ENCODE measurements at regions not wholly inside any gene's neighbourhood (a gene's known extent, or its start where the extent isn't known, plus 50 kb on each side); places are given as distances from the start of the nearest gene placed in this dataset.

GRCh38 chr15:93881310-93881709 lies 350.1 kb upstream of the MCTP2 start:
- H3K27me3 Mint-ChIP-seq = no peaks in the 10 kb centered on the region
- intact Hi-C loops (cut with micrococcal nuclease) = no loop called here
- H3K9me3 Mint-ChIP-seq = no peaks in the 10 kb centered on the region
- H3K36me3 Mint-ChIP-seq (ENCODE audit: low read depth) = no peaks in the 10 kb centered on the region
- TF ChIP-seq, protein P1, sequence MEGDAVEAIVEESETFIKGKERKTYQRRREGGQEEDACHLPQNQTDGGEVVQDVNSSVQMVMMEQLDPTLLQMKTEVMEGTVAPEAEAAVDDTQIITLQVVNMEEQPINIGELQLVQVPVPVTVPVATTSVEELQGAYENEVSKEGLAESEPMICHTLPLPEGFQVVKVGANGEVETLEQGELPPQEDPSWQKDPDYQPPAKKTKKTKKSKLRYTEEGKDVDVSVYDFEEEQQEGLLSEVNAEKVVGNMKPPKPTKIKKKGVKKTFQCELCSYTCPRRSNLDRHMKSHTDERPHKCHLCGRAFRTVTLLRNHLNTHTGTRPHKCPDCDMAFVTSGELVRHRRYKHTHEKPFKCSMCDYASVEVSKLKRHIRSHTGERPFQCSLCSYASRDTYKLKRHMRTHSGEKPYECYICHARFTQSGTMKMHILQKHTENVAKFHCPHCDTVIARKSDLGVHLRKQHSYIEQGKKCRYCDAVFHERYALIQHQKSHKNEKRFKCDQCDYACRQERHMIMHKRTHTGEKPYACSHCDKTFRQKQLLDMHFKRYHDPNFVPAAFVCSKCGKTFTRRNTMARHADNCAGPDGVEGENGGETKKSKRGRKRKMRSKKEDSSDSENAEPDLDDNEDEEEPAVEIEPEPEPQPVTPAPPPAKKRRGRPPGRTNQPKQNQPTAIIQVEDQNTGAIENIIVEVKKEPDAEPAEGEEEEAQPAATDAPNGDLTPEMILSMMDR (IDR thresholded peaks at IDR 0.05) = no peak
- CTCF ChIA-PET = no interaction called here
- no peaks in the 10 kb centered on the region for H3K4me1 Mint-ChIP-seq
- DNase-seq (no peak), ATAC-seq (ENCODE audit: low read depth) (no peak)
- POLR2A ChIA-PET = no interaction called here
- H3K4me3 Mint-ChIP-seq = no peak overlapping the region
- no peak overlapping the region for H3K27ac Mint-ChIP-seq

GRCh38 chr15:93880358-93880757 lies 351.0 kb upstream of the MCTP2 start:
- DNase-seq = no peak
- Mint-ChIP-seq H3K4me1 (no peaks in the 10 kb centered on the region), H3K27me3 (no peaks in the 10 kb centered on the region), H3K27ac (no peak overlapping the region), H3K9me3 (no peaks in the 10 kb centered on the region), H3K4me3 (no peak overlapping the region), H3K36me3 (ENCODE audit: low read depth) (no peaks in the 10 kb centered on the region)
- intact Hi-C loops (cut with micrococcal nuclease) = no loop called here
- no peak for ATAC-seq (ENCODE audit: low read depth)
- TF ChIP-seq, protein P1 (IDR thresholded peaks at IDR 0.05) = no peak
- POLR2A ChIA-PET = no interaction called here
- CTCF ChIA-PET = no interaction called here

DNA sequence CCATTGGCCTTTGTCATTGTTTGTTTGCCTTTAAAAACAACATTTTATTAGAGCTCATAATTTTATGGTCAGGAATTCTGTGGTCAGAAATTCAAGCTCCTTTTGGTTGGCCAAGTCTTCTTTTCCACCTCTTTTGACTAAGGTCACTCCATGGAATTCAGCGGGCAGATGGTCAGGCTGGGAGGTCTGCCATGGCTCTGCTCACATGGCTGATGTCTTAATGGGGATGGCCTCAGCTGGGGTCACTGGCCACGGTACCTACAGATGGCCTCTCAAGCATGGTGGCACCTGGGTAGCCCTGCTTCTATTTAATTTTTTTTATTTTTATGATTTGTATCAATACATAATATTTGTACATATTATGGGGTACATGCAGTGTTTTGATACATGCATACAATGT lies 360.8 kb upstream of the MCTP2 start:
- CTCF ChIA-PET = no interaction called here
- no peaks in the 10 kb centered on the region for H3K27me3 Mint-ChIP-seq
- peaks cover 2% of the 10 kb centered on the region for H3K9me3 Mint-ChIP-seq
- intact Hi-C loops (cut with micrococcal nuclease) = no loop called here
- H3K36me3 Mint-ChIP-seq (ENCODE audit: low read depth) = no peaks in the 10 kb centered on the region
- no peak overlapping the region for H3K27ac Mint-ChIP-seq
- POLR2A ChIA-PET = no interaction called here
- TF ChIP-seq, protein P1 (IDR thresholded peaks at IDR 0.05) = no peak
- no peak for ATAC-seq (ENCODE audit: low read depth)
- H3K4me3 Mint-ChIP-seq = no peak overlapping the region
- no peak for DNase-seq
- no peaks in the 10 kb centered on the region for H3K4me1 Mint-ChIP-seq

- Mint-ChIP-seq H3K4me1 (no peaks in the 10 kb centered on the region), H3K4me3 (no peak overlapping the region), H3K27me3 (no peaks in the 10 kb centered on the region), H3K36me3 (ENCODE audit: low read depth) (no peaks in the 10 kb centered on the region), H3K27ac (no peak overlapping the region), H3K9me3 (peaks cover 2% of the 10 kb centered on the region)
- TF ChIP-seq, protein P1 (IDR thresholded peaks at IDR 0.05) = no peak
- ATAC-seq (ENCODE audit: low read depth) (no peak), DNase-seq (no peak)
- ChIA-PET POLR2A (no interaction called here), CTCF (no interaction called here)
- intact Hi-C loops (cut with micrococcal nuclease) = no loop called here
Measured at GRCh38 chr15:93866948-93867347, 364.4 kb upstream of the MCTP2 start.

DNA sequence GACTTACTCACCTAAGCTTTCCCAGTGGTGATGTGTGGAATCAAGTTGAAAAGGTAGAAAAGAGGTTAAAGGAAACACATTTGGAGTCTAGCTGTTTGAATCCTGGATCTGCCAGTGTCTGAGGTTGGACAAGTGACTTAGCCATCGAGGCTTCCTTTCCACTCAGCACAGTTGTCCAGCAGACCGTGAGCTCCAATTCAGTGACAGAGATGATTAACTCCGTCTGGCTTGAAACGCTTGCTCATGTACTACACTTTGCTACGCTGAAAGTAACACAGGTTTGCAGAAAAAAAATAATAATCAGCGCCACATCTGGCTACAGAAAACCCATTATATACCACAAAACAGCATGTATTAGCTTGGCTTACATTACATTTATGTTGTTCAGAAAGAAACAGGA lies 364.9 kb upstream of the MCTP2 start:
- ChIA-PET CTCF (no interaction called here), POLR2A (no interaction called here)
- Mint-ChIP-seq H3K4me1 (no peaks in the 10 kb centered on the region), H3K27me3 (no peaks in the 10 kb centered on the region), H3K4me3 (no peak overlapping the region), H3K27ac (no peak overlapping the region), H3K9me3 (peaks cover 2% of the 10 kb centered on the region), H3K36me3 (ENCODE audit: low read depth) (no peaks in the 10 kb centered on the region)
- TF ChIP-seq, protein P1 (IDR thresholded peaks at IDR 0.05) = no peak
- ATAC-seq (ENCODE audit: low read depth) (no peak), DNase-seq (no peak)
- intact Hi-C loops (cut with micrococcal nuclease) = no loop called here

Measured in activated B cell treated with CpG ODN at 0.5 μM for 24 hours (primary cell).